HepG2 (cell line): ENCODE measurements at regions not wholly inside any gene's neighbourhood (a gene's known extent, or its start where the extent isn't known, plus 50 kb on each side); places are given as distances from the start of the nearest gene placed in this dataset.

Experiments
- ATAC-seq: fragments of 200-7000 bp; cut with Tn5 transposase; 3 replicates; pipeline ENCODE4 v1.9.1; 2020; ENCODE audit warnings: mild to moderate bottlenecking, moderate library complexity
- BruUV-seq: library from RNA; stranded (reverse); fragments of 400-500 nt; replicated peaks from 2 replicates; lab custom pipeline; 2021; lab: Mats Ljungman, UMichigan
- CTCF ChIA-PET: fragments of 300-600 bp; formaldehyde crosslinking; extraction: SDS; loops from one replicate; lab custom pipeline; 2021; ENCODE audit warnings: low total read pairs, inconsistent platforms, low intra/inter-chr PET ratio; lab: Yijun Ruan, JAX
- POLR2A ChIA-PET: fragments of 350-600 bp; sonication (Branson Sonifier 250); formaldehyde crosslinking; loops from one replicate; lab custom pipeline; 2020; ENCODE audit warnings: antibody characterized with exemption, inconsistent platforms; lab: Yijun Ruan, JAX
- DNase-seq: peaks from one replicate; pipeline ENCODE4 v3.0.0-alpha.2; 2015; ENCODE audit warnings: low spot score
- FAIRE-seq: peaks from 3 replicates; lab custom pipeline; 2011; peaks lifted over from hg19 to GRCh38; lab: Jason Lieb, UNC
- H2AFZ ChIP-seq: one replicate; pipeline ENCODE4 v1.6.1; 2011; ENCODE audit warnings: low read length, inconsistent platforms
- H3K27ac ChIP-seq: fragments of 300-600 bp; 3 replicates; pipeline ENCODE4 v1.8.0; 2011; ENCODE audit warnings: mixed run types, mild to moderate bottlenecking, mixed read lengths, low read length, inconsistent platforms; ENCODE audit not compliant: insufficient read depth; ENCODE audit errors: extremely low read length
- H3K27me3 ChIP-seq, 2 experiments: fragments of 200-600 bp in 1 of 2; 2 replicates in 1 of 2; 3 replicates in 1 of 2; pipeline versions ENCODE4 v1.6.0 to v1.8.0; 2011; ENCODE audit warnings: low read length in 2 of 2, mild to moderate bottlenecking in 2 of 2, moderate library complexity in 2 of 2, inconsistent platforms in 1 of 2; ENCODE audit not compliant: insufficient read depth in 2 of 2, control insufficient read depth in 1 of 2
- H3K36me3 ChIP-seq, 2 experiments: fragments of 200-600 bp in 1 of 2; replicated peaks in 1 of 2; 2 replicates in 1 of 2; 3 replicates in 1 of 2; pipeline versions ENCODE4 v1.5.1 to v1.8.0; 2011; ENCODE audit warnings: low read length in 2 of 2, inconsistent platforms in 1 of 2; ENCODE audit not compliant: insufficient read depth in 2 of 2, control insufficient read depth in 1 of 2
- H3K4me1 ChIP-seq: 2 replicates; pipeline ENCODE4 v1.5.1; 2012; ENCODE audit warnings: low read length, inconsistent platforms; ENCODE audit not compliant: insufficient read depth
- H3K4me2 ChIP-seq: 2 replicates; pipeline ENCODE4 v1.6.0; 2011; ENCODE audit warnings: low read depth, low read length, inconsistent platforms
- H3K4me3 ChIP-seq, 3 experiments: fragments of 200-600 bp in 1 of 3; sonication (generic), shearing (Covaris generic) in 1 of 3; replicated peaks in 1 of 3; 2 replicates each; pipeline ENCODE4 v1.5.1; 2011 to 2016; ENCODE audit warnings: low read length in 3 of 3, inconsistent platforms in 2 of 3, low read depth in 2 of 3, mild to moderate bottlenecking in 2 of 3, control low read depth in 1 of 3, mixed read lengths in 1 of 3; ENCODE audit not compliant: insufficient read depth in 1 of 3
- H3K79me2 ChIP-seq: one replicate; pipeline ENCODE4 v1.6.1; 2011; ENCODE audit warnings: low read length, inconsistent platforms; ENCODE audit not compliant: insufficient read depth
- H3K9ac ChIP-seq: 2 replicates; pipeline ENCODE4 v1.6.0; 2011; ENCODE audit warnings: mild to moderate bottlenecking, low read depth, low read length, inconsistent platforms; ENCODE audit not compliant: insufficient read depth
- H3K9me3 ChIP-seq: 2 replicates; pipeline ENCODE4 v1.5.1; 2012; ENCODE audit warnings: mild to moderate bottlenecking, low read length
- H4K20me1 ChIP-seq: 2 replicates; pipeline ENCODE4 v1.6.0; 2011; ENCODE audit warnings: inconsistent platforms, mild to moderate bottlenecking, low read length, moderate library complexity; ENCODE audit not compliant: insufficient read depth
- BCL3 ChIP-seq: sonication (generic); formaldehyde crosslinking; IDR thresholded peaks from 2 replicates; pipeline ENCODE4 v1.5.1; 2020; ENCODE audit warnings: mild to moderate bottlenecking, missing genetic modification reagents, moderate library complexity
- GPN1 ChIP-seq: sonication (generic); formaldehyde crosslinking; IDR thresholded peaks from 2 replicates; pipeline ENCODE4 v1.5.1; 2020; ENCODE audit warnings: missing genetic modification reagents, borderline replicate concordance
- KLF13 ChIP-seq: sonication (generic); formaldehyde crosslinking; IDR thresholded peaks from 2 replicates; pipeline ENCODE4 v1.4.0; 2020; ENCODE audit warnings: mild to moderate bottlenecking, missing genetic modification reagents
- MXD4 ChIP-seq: IDR thresholded peaks from 2 replicates; pipeline ENCODE4 v1.6.1; 2016; ENCODE audit warnings: mild to moderate bottlenecking, missing biosample characterization, missing genetic modification reagents
- PAX8 ChIP-seq: sonication (generic); formaldehyde crosslinking; IDR thresholded peaks from 2 replicates; pipeline ENCODE4 v1.8.0; 2022; ENCODE audit warnings: mild to moderate bottlenecking, missing genetic modification reagents, borderline replicate concordance
- RBM39 ChIP-seq: fragments of 200-400 bp; formaldehyde crosslinking; IDR thresholded peaks from one replicate; pipeline ENCODE4 v1.6.1; 2018; ENCODE audit warnings: antibody characterized with exemption, mild to moderate bottlenecking, low read depth, low read length; ENCODE audit not compliant: poor library complexity, severe bottlenecking
- SNAPC2 ChIP-seq: sonication (generic); formaldehyde crosslinking; IDR thresholded peaks from 2 replicates; pipeline ENCODE4 v1.8.1; 2022; ENCODE audit warnings: mild to moderate bottlenecking, missing genetic modification reagents
- SNAPC4 ChIP-seq: sonication (generic); formaldehyde crosslinking; IDR thresholded peaks from 2 replicates; pipeline ENCODE4 v1.4.0; 2020; ENCODE audit warnings: mild to moderate bottlenecking, missing genetic modification reagents
- SP140L ChIP-seq: sonication (generic); formaldehyde crosslinking; IDR thresholded peaks from 2 replicates; pipeline ENCODE4 v1.4.0; 2020; ENCODE audit warnings: missing genetic modification reagents, borderline replicate concordance
- ZNF121 ChIP-seq: sonication (generic); formaldehyde crosslinking; IDR thresholded peaks from 2 replicates; pipeline ENCODE4 v1.5.0; 2020; ENCODE audit warnings: mild to moderate bottlenecking, missing genetic modification reagents
- ZNF143 ChIP-seq: sonication (generic); formaldehyde crosslinking; IDR thresholded peaks from 2 replicates; pipeline ENCODE4 v1.4.0; 2020; ENCODE audit warnings: missing genetic modification reagents
- ZNF160 ChIP-seq: sonication (generic); formaldehyde crosslinking; IDR thresholded peaks from 2 replicates; pipeline ENCODE4 v1.8.0; 2022; ENCODE audit warnings: mild to moderate bottlenecking, inconsistent platforms, missing genetic modification reagents
- ZNF280B ChIP-seq: sonication (generic); formaldehyde crosslinking; IDR thresholded peaks from 2 replicates; pipeline ENCODE4 v1.5.0; 2020; ENCODE audit warnings: missing genetic modification reagents, mild to moderate bottlenecking, borderline replicate concordance
- ZNF562 ChIP-seq: sonication (generic); formaldehyde crosslinking; IDR thresholded peaks from 2 replicates; pipeline ENCODE4 v1.8.0; 2022; ENCODE audit warnings: missing genetic modification reagents, borderline replicate concordance
- ZNF629 ChIP-seq: sonication (generic); formaldehyde crosslinking; conservative IDR thresholded peaks from 2 replicates; pipeline ENCODE4 v1.5.0; 2020; ENCODE audit warnings: missing genetic modification reagents
- ZNF850 ChIP-seq: sonication (generic); formaldehyde crosslinking; conservative IDR thresholded peaks from 2 replicates; pipeline ENCODE4 v1.9.0; 2021; ENCODE audit warnings: mild to moderate bottlenecking, missing genetic modification reagents
- ZSCAN5A ChIP-seq: sonication (generic); formaldehyde crosslinking; IDR thresholded peaks from 2 replicates; pipeline ENCODE4 v1.8.0; 2022; ENCODE audit warnings: mild to moderate bottlenecking, missing genetic modification reagents, borderline replicate concordance
- WGBS: methylation state at CpG from one replicate; pipeline ENCODE4 v1.1.6; 2017; ENCODE audit warnings: low lambda C conversion rate; 5-methylcytosine and 5-hydroxymethylcytosine counted together
- in situ Hi-C: cut with HindIII; loops from 2 replicates; pipeline ENCODE4 v1.10.0; 2017; ENCODE audit warnings: low pct_unique_long_range_greater_than_20kb; ENCODE audit not compliant: extremely low pct_ligation_motif_present
- intact Hi-C: fragments of 100-400 bp; cut with micrococcal nuclease; formaldehyde crosslinking; loops from one replicate; pipeline ENCODE4 v1.10.0; 2022; ENCODE audit not compliant: unreplicated experiment

- FAIRE-seq (no peak), ATAC-seq (no peak), DNase-seq (no peak)
- Histone ChIP-seq H3K9me3 (no peaks in the 10 kb centered on the region), H4K20me1 (no peaks in the 10 kb centered on the region), H3K4me3 (no peak overlapping the region), H3K4me1 (no peaks in the 10 kb centered on the region), H3K27me3 (no peaks in the 10 kb centered on the region), H3K27ac (no peak overlapping the region), H3K36me3 (no peaks in the 10 kb centered on the region), H3K79me2 (no peaks in the 10 kb centered on the region), H2AFZ (no peak overlapping the region), H3K9ac (no peak overlapping the region), H3K4me2 (no peak overlapping the region)
- BruUV-seq = no TSS peak
- intact Hi-C loops (no loop called here), in situ Hi-C loops (no loop called here)
- ChIA-PET CTCF (no interaction called here), POLR2A (no interaction called here)
- 50% methylated on average over 1 of the region's 1 CpG for WGBS
- no peak for TF ChIP-seq ZNF121
- no peak for TF ChIP-seq ZNF280B (CRISPR knock-in tag)
- no peak for TF ChIP-seq MXD4 (CRISPR knock-in tag)
- TF ChIP-seq SNAPC2 (CRISPR knock-in tag) = no peak
- no peak for TF ChIP-seq ZNF629 (CRISPR knock-in tag)
- no peak for TF ChIP-seq SNAPC4 (CRISPR knock-in tag)
- no peak for TF ChIP-seq BCL3
- TF ChIP-seq KLF13 = no peak
- no peak for TF ChIP-seq ZSCAN5A (CRISPR knock-in tag)
- TF ChIP-seq ZNF562 = no peak
- TF ChIP-seq GPN1 (CRISPR knock-in tag) = no peak
- TF ChIP-seq ZNF143 (CRISPR knock-in tag) = no peak
- no peak for TF ChIP-seq ZNF850 (CRISPR knock-in tag)
- no peak for TF ChIP-seq SP140L (CRISPR knock-in tag)
- no peak for TF ChIP-seq RBM39
- TF ChIP-seq PAX8 (CRISPR knock-in tag) = no peak
- no peak for TF ChIP-seq ZNF160 (CRISPR knock-in tag)
Measured at GRCh38 chr15:81454024-81454423, 80.0 kb upstream of the TMC3 start.
